H9 (cell line): ENCODE measurements at regions not wholly inside any gene's neighbourhood (a gene's known extent, or its start where the extent isn't known, plus 50 kb on each side); places are given as distances from the start of the nearest gene placed in this dataset.

ENCODE experiments used
- DNase-seq: peaks from one replicate; pipeline ENCODE4 v3.0.0-alpha.2; 2017
- H2AFZ ChIP-seq: one replicate; pipeline ENCODE4 v1.6.1; 2013; ENCODE audit warnings: mild to moderate bottlenecking, low read length, control low read depth, moderate library complexity
- H2AK5ac ChIP-seq: 2 replicates; pipeline ENCODE4 v1.6.1; 2013; ENCODE audit warnings: low read length, control low read depth, mixed read lengths; ENCODE audit not compliant: insufficient read length
- H2BK120ac ChIP-seq: one replicate; pipeline ENCODE4 v1.6.1; 2013; ENCODE audit warnings: low read depth, mild to moderate bottlenecking, low read length, control low read depth, inconsistent platforms; ENCODE audit not compliant: poor library complexity, severe bottlenecking
- H2BK12ac ChIP-seq: 2 replicates; pipeline ENCODE4 v1.6.1; 2013; ENCODE audit warnings: low read length, control low read depth, mixed read lengths, low read depth; ENCODE audit not compliant: insufficient read length
- H2BK15ac ChIP-seq: 2 replicates; pipeline ENCODE4 v1.6.1; 2013; ENCODE audit warnings: low read depth, low read length, control low read depth
- H2BK20ac ChIP-seq: one replicate; pipeline ENCODE4 v1.6.1; 2013; ENCODE audit warnings: low read depth, mild to moderate bottlenecking, low read length, control low read depth, inconsistent platforms; ENCODE audit not compliant: poor library complexity, severe bottlenecking
- H2BK5ac ChIP-seq: 2 replicates; pipeline ENCODE4 v1.6.1; 2013; ENCODE audit warnings: low read length, control low read depth, mixed read lengths; ENCODE audit not compliant: insufficient read length
- H3K14ac ChIP-seq: 2 replicates; pipeline ENCODE4 v1.6.1; 2013; ENCODE audit warnings: low read length, control low read depth; ENCODE audit not compliant: insufficient read depth
- H3K18ac ChIP-seq: 2 replicates; pipeline ENCODE4 v1.6.1; 2013; ENCODE audit warnings: low read depth, mild to moderate bottlenecking, mixed read lengths, low read length, control low read depth; ENCODE audit not compliant: insufficient read length
- H3K23ac ChIP-seq: 2 replicates; pipeline ENCODE4 v1.6.1; 2013; ENCODE audit warnings: low read length, control low read depth, mixed read lengths, low read depth; ENCODE audit not compliant: insufficient read length
- H3K23me2 ChIP-seq: 2 replicates; pipeline ENCODE4 v1.6.1; 2013; ENCODE audit warnings: low read depth, mild to moderate bottlenecking, mixed read lengths, low read length, control low read depth; ENCODE audit not compliant: insufficient read length, poor library complexity, severe bottlenecking
- H3K27ac ChIP-seq: 2 replicates; pipeline ENCODE4 v1.5.1; 2013; ENCODE audit warnings: low read length, control low read depth, mixed read lengths, low read depth; ENCODE audit not compliant: insufficient read length
- H3K27me3 ChIP-seq: 2 replicates; pipeline ENCODE4 v1.6.1; 2013; ENCODE audit warnings: low read length, control low read depth, inconsistent platforms; ENCODE audit not compliant: insufficient read depth
- H3K4ac ChIP-seq: 2 replicates; pipeline ENCODE4 v1.6.1; 2013; ENCODE audit warnings: low read depth, mild to moderate bottlenecking, control low read depth, inconsistent platforms, low read length, moderate library complexity
- H3K4me1 ChIP-seq: 2 replicates; pipeline ENCODE4 v1.6.1; 2013; ENCODE audit warnings: low read length, control low read depth, inconsistent platforms; ENCODE audit not compliant: insufficient read depth
- H3K4me2 ChIP-seq: 2 replicates; pipeline ENCODE4 v1.6.1; 2013; ENCODE audit warnings: low read length, control low read depth, mixed read lengths; ENCODE audit not compliant: insufficient read length, insufficient read depth
- H3K56ac ChIP-seq: 2 replicates; pipeline ENCODE4 v1.6.1; 2013; ENCODE audit warnings: low read depth, mild to moderate bottlenecking, mixed read lengths, low read length, control low read depth; ENCODE audit not compliant: insufficient read length
- H3K79me1 ChIP-seq: 2 replicates; pipeline ENCODE4 v1.6.1; 2013; ENCODE audit warnings: low read depth, mild to moderate bottlenecking, moderate library complexity, low read length, control low read depth, inconsistent platforms; ENCODE audit not compliant: insufficient read depth, poor library complexity, severe bottlenecking
- H3K79me2 ChIP-seq: 2 replicates; pipeline ENCODE4 v1.6.1; 2013; ENCODE audit warnings: low read length, control low read depth, inconsistent platforms; ENCODE audit not compliant: insufficient read depth
- H3K9ac ChIP-seq: 2 replicates; pipeline ENCODE4 v1.6.1; 2013; ENCODE audit warnings: low read length, control low read depth, mixed read lengths; ENCODE audit not compliant: insufficient read length; ENCODE audit errors: extremely low read depth
- H3K9me3 ChIP-seq: one replicate; pipeline ENCODE4 v1.6.1; 2013; ENCODE audit warnings: low read depth, low read length, inconsistent platforms; ENCODE audit not compliant: control insufficient read depth
- H3T11ph ChIP-seq: one replicate; pipeline ENCODE4 v1.6.1; 2013; ENCODE audit warnings: mild to moderate bottlenecking, low read length, control low read depth, inconsistent platforms
- H4K20me1 ChIP-seq: one replicate; pipeline ENCODE4 v1.6.1; 2013; ENCODE audit not compliant: control insufficient read depth, insufficient read length, insufficient read depth
- H4K5ac ChIP-seq: 2 replicates; pipeline ENCODE4 v1.6.1; 2013; ENCODE audit warnings: low read depth, mild to moderate bottlenecking, mixed read lengths, low read length, control low read depth; ENCODE audit not compliant: insufficient read length
- H4K8ac ChIP-seq: replicated peaks from 2 replicates; pipeline ENCODE4 v1.6.1; 2013; ENCODE audit warnings: low read length, control low read depth, mixed read lengths, low read depth; ENCODE audit not compliant: insufficient read length
- H4K91ac ChIP-seq: 2 replicates; pipeline ENCODE4 v1.6.1; 2013; ENCODE audit warnings: low read depth, mild to moderate bottlenecking, moderate library complexity, mixed read lengths, low read length, control low read depth; ENCODE audit not compliant: insufficient read length
- H3K27ac Mint-ChIP-seq, 3 experiments: 2 replicates in 2 of 3; 3 replicates in 1 of 3; pipeline ENCODE4 v1.8.0; 2020 to 2021; ENCODE audit warnings: mixed read lengths in 3 of 3, mild to moderate bottlenecking in 1 of 3, moderate library complexity in 1 of 3
- H3K27me3 Mint-ChIP-seq: 2 replicates; pipeline ENCODE4 v1.8.0; 2021; ENCODE audit warnings: low read depth, mild to moderate bottlenecking, moderate library complexity, mixed read lengths
- H3K36me3 Mint-ChIP-seq, 3 experiments: 2 replicates in 2 of 3; 3 replicates in 1 of 3; pipeline ENCODE4 v1.8.0; 2020 to 2021; ENCODE audit warnings: low read depth in 3 of 3, mixed read lengths in 3 of 3; ENCODE audit not compliant: insufficient read depth in 1 of 3
- H3K4me1 Mint-ChIP-seq, 2 experiments: 2 replicates each; pipeline ENCODE4 v1.8.0; 2020; ENCODE audit warnings: mixed read lengths in 2 of 2
- H3K4me3 Mint-ChIP-seq, 2 experiments: 2 replicates in 1 of 2; 3 replicates in 1 of 2; pipeline ENCODE4 v1.8.0; 2020 to 2021; ENCODE audit warnings: mild to moderate bottlenecking in 2 of 2, mixed read lengths in 2 of 2, moderate library complexity in 1 of 2
- H3K9me3 Mint-ChIP-seq, 2 experiments: 2 replicates in 1 of 2; 3 replicates in 1 of 2; pipeline ENCODE4 v1.8.0; 2020; ENCODE audit warnings: mild to moderate bottlenecking in 2 of 2, mixed read lengths in 2 of 2, moderate library complexity in 1 of 2
- WGBS: extraction: QIAGEN DNeasy Blood & Tissue Kit; methylation state at CpG from one replicate; pipeline ENCODE4 v1.1.7; 2013; ENCODE audit warnings: missing lambda C conversion rate, low lambda C conversion rate, mixed read lengths; ENCODE audit not compliant: insufficient read length; ENCODE audit errors: extremely low coverage; 5-methylcytosine and 5-hydroxymethylcytosine counted together
- TF ChIP-seq, protein P1 (sequence below): fragments of 200-600 bp; sonication (generic); conservative IDR thresholded peaks from 3 replicates; pipeline ENCODE4 v1.8.0; 2021; ENCODE audit warnings: antibody characterized with exemption, mild to moderate bottlenecking

GRCh38 chr6:168953461-168953860, 300.2 kb downstream of the THBS2 start:
- Mint-ChIP-seq H3K4me1 (peaks cover 0 to 4% of the 10 kb centered on the region in 2 experiments; a peak in 2 of 4 replicates), H3K9me3 (peaks cover 10 to 11% of the 10 kb centered on the region in 2 experiments), H3K27me3 (peaks cover 4% of the 10 kb centered on the region; the same call in 1 of the 2 replicates), H3K4me3 (no peak overlapping the region), H3K36me3 (peaks cover 6 to 11% (median 6%) of the 10 kb centered on the region in 3 experiments; a peak in 6 of 7 replicates), H3K27ac (no peak overlapping the region)
- Histone ChIP-seq H3K27me3 (no peaks in the 10 kb centered on the region), H2AK5ac (no peak overlapping the region), H2BK12ac (no peak overlapping the region), H3K27ac (no peak overlapping the region), H4K91ac (no peak overlapping the region), H3K4me1 (no peaks in the 10 kb centered on the region), H2BK120ac (no peak overlapping the region), H3K79me1 (no peaks in the 10 kb centered on the region), H4K8ac (no peak overlapping the region), H3K56ac (no peak overlapping the region), H3K9ac (no peak overlapping the region), H2AFZ (no peak overlapping the region), H2BK20ac (no peak overlapping the region), H4K20me1 (no peaks in the 10 kb centered on the region), H3K14ac (no peak overlapping the region), H4K5ac (no peak overlapping the region), H3K23me2 (no peaks in the 10 kb centered on the region), H3K4ac (no peak overlapping the region), H2BK15ac (no peak overlapping the region), H3K23ac (no peak overlapping the region), H3T11ph (no peak overlapping the region), H3K9me3 (peaks cover 10% of the 10 kb centered on the region), H3K18ac (no peak overlapping the region), H3K4me2 (no peak overlapping the region), H2BK5ac (no peak overlapping the region), H3K79me2 (no peaks in the 10 kb centered on the region)
- TF ChIP-seq, protein P1, sequence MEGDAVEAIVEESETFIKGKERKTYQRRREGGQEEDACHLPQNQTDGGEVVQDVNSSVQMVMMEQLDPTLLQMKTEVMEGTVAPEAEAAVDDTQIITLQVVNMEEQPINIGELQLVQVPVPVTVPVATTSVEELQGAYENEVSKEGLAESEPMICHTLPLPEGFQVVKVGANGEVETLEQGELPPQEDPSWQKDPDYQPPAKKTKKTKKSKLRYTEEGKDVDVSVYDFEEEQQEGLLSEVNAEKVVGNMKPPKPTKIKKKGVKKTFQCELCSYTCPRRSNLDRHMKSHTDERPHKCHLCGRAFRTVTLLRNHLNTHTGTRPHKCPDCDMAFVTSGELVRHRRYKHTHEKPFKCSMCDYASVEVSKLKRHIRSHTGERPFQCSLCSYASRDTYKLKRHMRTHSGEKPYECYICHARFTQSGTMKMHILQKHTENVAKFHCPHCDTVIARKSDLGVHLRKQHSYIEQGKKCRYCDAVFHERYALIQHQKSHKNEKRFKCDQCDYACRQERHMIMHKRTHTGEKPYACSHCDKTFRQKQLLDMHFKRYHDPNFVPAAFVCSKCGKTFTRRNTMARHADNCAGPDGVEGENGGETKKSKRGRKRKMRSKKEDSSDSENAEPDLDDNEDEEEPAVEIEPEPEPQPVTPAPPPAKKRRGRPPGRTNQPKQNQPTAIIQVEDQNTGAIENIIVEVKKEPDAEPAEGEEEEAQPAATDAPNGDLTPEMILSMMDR: no peak
- no CpG with 5 or more reads among the region's 6 CpGs for WGBS
- no peak for DNase-seq
